BE2C (cell line): ENCODE measurements at regions not wholly inside any gene's neighbourhood (a gene's known extent, or its start where the extent isn't known, plus 50 kb on each side); places are given as distances from the start of the nearest gene placed in this dataset.
A peak's percentile ranks its signal among the peaks of the same experiment; 100 is the strongest.

ENCODE experiments used
- DNase-seq: peaks from one replicate; pipeline ENCODE4 v3.0.0-alpha.2; 2020
- H3K27me3 ChIP-seq: fragments of 250-450 bp; sonication (Bioruptor Pico); 2 replicates; pipeline ENCODE4 v1.5.1; 2020; ENCODE audit warnings: mild to moderate bottlenecking
- H3K36me3 ChIP-seq: fragments of 250-450 bp; sonication (Bioruptor Pico); 2 replicates; pipeline ENCODE4 v1.5.1; 2020; ENCODE audit warnings: mild to moderate bottlenecking
- H3K4me1 ChIP-seq: fragments of 250-450 bp; sonication (Bioruptor Pico); 2 replicates; pipeline ENCODE4 v1.5.1; 2020
- H3K4me3 ChIP-seq: 2 replicates; pipeline ENCODE4 v1.5.1; 2011; ENCODE audit warnings: low read depth, low read length
- H3K9me3 ChIP-seq: fragments of 250-450 bp; sonication (Bioruptor Pico); 2 replicates; pipeline ENCODE4 v1.5.1; 2020
- TF ChIP-seq, protein P1 (sequence below): IDR thresholded peaks from 2 replicates; pipeline ENCODE4 v1.5.1; 2012; ENCODE audit warnings: mild to moderate bottlenecking, low read depth, low read length

- H3K4me1 ChIP-seq: peaks cover 13% of the 10 kb centered on the region; the same call in 1 of the 2 replicates
- H3K9me3 ChIP-seq: peaks cover 9% of the 10 kb centered on the region; the same call in 1 of the 2 replicates
- TF ChIP-seq, protein P1, sequence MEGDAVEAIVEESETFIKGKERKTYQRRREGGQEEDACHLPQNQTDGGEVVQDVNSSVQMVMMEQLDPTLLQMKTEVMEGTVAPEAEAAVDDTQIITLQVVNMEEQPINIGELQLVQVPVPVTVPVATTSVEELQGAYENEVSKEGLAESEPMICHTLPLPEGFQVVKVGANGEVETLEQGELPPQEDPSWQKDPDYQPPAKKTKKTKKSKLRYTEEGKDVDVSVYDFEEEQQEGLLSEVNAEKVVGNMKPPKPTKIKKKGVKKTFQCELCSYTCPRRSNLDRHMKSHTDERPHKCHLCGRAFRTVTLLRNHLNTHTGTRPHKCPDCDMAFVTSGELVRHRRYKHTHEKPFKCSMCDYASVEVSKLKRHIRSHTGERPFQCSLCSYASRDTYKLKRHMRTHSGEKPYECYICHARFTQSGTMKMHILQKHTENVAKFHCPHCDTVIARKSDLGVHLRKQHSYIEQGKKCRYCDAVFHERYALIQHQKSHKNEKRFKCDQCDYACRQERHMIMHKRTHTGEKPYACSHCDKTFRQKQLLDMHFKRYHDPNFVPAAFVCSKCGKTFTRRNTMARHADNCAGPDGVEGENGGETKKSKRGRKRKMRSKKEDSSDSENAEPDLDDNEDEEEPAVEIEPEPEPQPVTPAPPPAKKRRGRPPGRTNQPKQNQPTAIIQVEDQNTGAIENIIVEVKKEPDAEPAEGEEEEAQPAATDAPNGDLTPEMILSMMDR: no peak
- H3K4me3 ChIP-seq: no peak overlapping the region
- DNase-seq: no peak
- H3K27me3 ChIP-seq: no peaks in the 10 kb centered on the region
- H3K36me3 ChIP-seq: no peaks in the 10 kb centered on the region
Observed at GRCh38 chr10:46224414-46224682, 62.4 kb upstream of the ANTXRL start.

GRCh38 chr10:46225597-46225996, 61.2 kb upstream of the ANTXRL start:
- TF ChIP-seq, protein P1: no peak
- no peak overlapping the region for H3K4me3 ChIP-seq
- peaks cover 9% of the 10 kb centered on the region; the same call in 1 of the 2 replicates for H3K9me3 ChIP-seq
- H3K27me3 ChIP-seq: no peaks in the 10 kb centered on the region
- DNase-seq: no peak
- H3K36me3 ChIP-seq: no peaks in the 10 kb centered on the region
- H3K4me1 ChIP-seq: peaks cover 9% of the 10 kb centered on the region; the same call in 1 of the 2 replicates

GRCh38 chr10:46226232-46226631, 60.6 kb upstream of the ANTXRL start:
- TF ChIP-seq, protein P1: no peak
- no peak for DNase-seq
- Histone ChIP-seq H3K9me3 (peaks cover 9% of the 10 kb centered on the region; the same call in 1 of the 2 replicates), H3K4me3 (no peak overlapping the region), H3K4me1 (peaks cover 9% of the 10 kb centered on the region; the same call in 1 of the 2 replicates), H3K27me3 (no peaks in the 10 kb centered on the region), H3K36me3 (no peaks in the 10 kb centered on the region)

GRCh38 chr10:46226900-46227558, 59.8 kb upstream of the ANTXRL start:
- Histone ChIP-seq H3K4me3 (no peak overlapping the region), H3K27me3 (no peaks in the 10 kb centered on the region), H3K36me3 (no peaks in the 10 kb centered on the region), H3K9me3 (peaks cover 9% of the 10 kb centered on the region; the same call in 1 of the 2 replicates), H3K4me1 (peaks cover 9% of the 10 kb centered on the region; the same call in 1 of the 2 replicates)
- TF ChIP-seq, protein P1: no peak
- no peak for DNase-seq

DNA sequence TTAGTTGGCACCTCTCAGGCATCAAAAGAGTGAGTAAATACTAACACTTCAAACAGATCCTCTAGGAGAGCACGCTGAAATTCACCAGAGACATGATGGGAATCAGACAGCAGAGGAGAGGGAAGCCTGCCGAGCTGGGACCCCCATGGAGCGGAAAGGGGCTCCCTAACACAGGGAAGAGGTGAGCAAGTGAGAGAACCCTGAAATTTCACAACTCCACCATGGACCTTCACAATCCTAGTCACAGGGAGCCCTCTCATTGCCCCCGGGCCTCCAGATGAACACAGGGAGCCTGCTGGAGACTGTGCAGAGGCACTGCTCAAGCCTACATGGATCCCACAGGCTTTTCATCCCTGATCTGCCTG, 59.2 kb upstream of the ANTXRL start:
- no peaks in the 10 kb centered on the region for H3K36me3 ChIP-seq
- peaks cover 9% of the 10 kb centered on the region; the same call in 1 of the 2 replicates for H3K4me1 ChIP-seq
- no peak overlapping the region for H3K4me3 ChIP-seq
- H3K27me3 ChIP-seq: no peaks in the 10 kb centered on the region
- TF ChIP-seq, protein P1: no peak
- H3K9me3 ChIP-seq: peaks cover 9% of the 10 kb centered on the region; the same call in 1 of the 2 replicates
- DNase-seq: no peak

GRCh38 chr10:46227936-46228562, 58.7 kb upstream of the ANTXRL start:
- H3K4me3 ChIP-seq: no peak overlapping the region
- no peaks in the 10 kb centered on the region for H3K36me3 ChIP-seq
- peak; percentile 53 for DNase-seq
- H3K27me3 ChIP-seq: no peaks in the 10 kb centered on the region
- H3K9me3 ChIP-seq: peaks cover 5% of the 10 kb centered on the region; the same call in 1 of the 2 replicates
- TF ChIP-seq, protein P1: no peak
- peaks cover 9% of the 10 kb centered on the region; the same call in 1 of the 2 replicates for H3K4me1 ChIP-seq
